Renal cortex interstitium (tissue), 11 donors: ENCODE measurements at regions not wholly inside any gene's neighbourhood (a gene's known extent, or its start where the extent isn't known, plus 50 kb on each side); places are given as distances from the start of the nearest gene placed in this dataset.
A peak's percentile ranks its signal among the peaks of the same experiment; 100 is the strongest.

Experiments used
- DNase-seq, 11 donors: peaks; one replicate each; pipeline ENCODE4 v3.0.0-alpha.2; 2013; ENCODE audit warnings: low read depth in 9 of 11, low spot score in 4 of 11; ENCODE audit errors: extremely low read depth in 1 of 11

DNA sequence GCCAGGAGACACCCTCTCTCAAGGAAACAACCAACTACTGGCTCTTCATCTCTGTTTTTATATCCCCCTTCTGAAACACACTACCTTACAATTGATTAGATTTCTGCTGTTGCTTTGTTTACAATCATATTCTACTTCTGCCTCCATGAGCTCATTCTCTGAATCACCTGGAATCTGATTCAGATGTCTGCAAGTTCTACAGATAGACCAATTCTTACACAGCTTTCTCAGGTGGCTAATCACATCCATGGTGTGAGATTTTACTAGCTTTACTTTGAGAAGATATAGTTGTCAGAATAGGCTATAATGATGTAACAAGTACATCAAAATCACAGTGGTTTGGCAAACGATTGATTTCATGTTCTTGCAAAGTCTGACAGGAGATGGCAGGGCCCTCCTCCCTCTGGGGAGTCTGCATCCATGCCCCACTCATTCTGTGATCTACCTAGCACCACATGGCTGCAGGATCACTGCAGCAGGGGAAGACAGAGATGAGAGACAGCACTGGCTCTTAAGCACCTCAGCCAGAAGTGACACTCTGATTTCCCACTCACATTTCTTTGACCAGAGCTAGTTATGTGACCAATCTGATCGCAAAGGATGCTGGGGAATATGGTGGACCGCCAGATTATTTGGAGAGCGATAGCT, 243.7 kb downstream of the FOXO1 start:
- DNase-seq, result no peak

DNA sequence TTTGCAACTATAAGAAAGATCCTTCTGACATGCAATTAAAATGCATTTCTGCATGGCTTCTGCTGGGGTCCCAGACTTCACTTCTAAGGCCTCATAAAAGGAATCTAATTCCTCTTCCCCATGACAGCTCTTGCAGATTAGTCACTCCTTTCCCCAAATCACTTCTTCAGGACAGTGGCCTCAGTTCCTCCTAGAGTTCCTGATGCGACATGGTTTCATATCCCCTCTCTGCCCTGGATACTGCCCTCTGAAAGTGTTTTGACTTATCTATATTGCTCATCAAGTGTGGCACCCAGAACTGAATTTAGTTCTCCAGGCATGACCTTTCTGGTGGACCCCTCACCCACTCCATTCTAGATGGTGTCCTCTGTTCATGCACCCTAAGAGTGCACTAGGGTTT, 238.1 kb downstream of the FOXO1 start:
- DNase-seq, result no peak

DNA sequence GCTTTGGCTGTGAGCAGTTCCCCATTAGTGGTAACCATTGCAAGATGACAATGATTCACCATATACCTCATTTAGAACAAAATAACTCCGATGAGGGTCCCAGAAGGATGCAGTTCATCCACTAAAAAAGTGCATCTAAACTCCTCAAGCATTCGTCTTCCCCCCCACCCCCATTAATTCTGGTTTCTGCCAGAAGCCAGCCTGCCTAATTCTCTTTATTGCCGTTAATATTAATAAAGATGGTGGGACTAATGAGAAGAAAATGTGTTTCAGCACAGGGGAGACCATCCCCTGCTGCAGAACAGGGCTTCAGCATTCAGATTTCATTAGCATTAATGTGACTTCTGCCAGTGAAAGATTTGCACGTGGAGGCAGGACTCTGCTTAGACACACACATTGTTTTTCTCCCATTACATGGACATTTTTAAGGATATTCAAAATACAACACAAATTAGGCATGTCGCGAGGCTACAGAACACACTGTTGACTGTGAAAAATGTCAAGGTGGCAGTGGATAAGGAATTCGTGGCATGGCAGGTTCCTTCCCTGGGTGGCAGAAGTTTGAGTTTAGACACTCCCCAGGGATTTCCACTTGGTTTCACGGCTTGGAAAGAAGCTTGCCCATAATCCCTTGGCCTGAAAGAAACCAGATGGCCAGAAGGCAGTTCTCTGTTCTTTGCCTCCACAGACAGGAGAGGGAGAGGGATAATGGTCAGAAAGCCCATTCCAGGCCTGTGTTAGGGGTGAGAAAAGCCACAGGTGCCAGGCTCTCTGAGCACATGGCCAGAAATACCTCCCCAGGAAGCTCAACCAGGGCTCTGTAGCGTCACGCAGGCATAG, 236.5 kb downstream of the FOXO1 start:
- DNase-seq, result no peak

DNA sequence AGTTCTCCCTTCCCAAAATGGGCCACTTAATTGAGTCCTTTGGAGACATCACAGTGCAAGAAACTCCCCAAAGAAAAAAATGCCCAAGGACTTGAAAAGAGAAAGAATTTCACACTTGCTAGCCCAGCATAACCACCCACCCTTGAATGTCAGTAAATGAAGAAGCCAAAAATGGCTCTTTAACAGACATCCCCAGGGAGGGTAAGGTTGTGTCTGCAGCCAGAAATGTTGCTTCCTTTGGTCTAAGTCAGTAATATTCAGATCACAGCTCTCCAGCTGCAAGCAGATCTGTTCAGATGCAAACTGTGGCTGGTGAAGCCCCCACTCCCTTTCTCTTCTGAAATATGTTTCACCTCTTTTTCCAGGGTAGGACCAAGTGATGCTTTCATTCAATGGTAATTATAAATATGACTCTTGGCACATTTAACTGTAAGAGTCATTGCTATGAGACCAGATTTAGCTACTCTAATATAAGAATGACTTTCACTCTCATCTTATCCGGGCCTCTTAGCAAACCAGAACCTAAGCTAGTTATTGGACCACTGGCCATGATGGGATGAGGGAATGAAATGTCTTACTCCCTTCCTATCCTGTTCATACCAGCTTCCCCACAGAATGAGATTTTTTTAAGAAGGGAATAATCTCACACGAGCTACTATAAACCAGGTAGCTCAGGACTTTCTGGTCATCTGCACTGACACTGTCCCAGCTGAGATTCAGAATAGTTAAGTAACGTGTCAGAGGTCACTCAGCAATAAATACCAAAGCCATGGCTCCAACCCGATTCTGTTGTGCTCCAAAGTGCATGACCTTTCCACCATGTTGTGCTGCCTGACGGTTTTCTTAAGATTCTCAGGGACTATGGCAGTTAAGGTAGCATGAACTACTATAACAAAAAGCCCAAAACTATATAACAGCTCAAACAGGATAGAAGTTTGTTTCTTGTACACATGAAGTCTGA, 234.1 kb downstream of the FOXO1 start:
- DNase-seq, result no peak

DNA sequence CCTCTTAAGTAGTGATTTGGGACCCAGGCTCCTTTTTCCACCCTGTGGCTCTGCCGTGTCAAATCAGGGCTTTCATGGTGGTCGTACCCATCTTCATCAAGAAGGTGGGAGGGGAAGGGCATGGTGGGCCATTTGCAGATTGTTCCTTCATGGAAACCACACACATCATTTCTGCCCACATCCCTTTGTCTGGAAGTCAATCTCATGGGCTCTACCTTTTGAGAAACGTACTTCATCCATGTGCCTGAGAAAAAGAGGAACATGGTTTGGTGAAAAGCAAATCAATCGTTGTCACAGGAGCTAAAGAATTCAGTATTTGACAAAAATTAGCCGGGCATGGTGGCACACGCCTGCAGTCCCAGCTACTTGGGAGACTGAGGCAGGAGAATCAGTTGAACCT, 233.4 kb downstream of the FOXO1 start:
- DNase-seq, result no peak

DNA sequence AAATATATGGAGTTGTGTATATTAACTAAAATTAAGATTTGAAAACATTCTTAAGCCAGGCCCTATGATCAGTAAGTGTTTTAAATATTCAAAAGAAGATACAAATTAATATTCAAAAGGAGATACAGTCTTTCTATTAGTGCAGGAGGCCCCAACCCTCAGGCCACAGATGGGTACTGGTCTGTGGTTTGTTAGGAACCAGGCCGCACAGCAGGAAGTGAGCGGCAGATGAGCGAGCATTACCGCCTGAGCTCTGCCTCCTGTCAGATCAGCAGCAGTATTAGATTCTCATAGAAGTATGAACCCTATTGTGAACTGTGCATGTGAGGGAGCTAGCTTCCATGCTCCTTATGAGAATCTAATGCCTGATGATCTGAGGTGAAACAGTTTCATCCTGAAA, 232.9 kb downstream of the FOXO1 start:
- no peak for DNase-seq

DNA sequence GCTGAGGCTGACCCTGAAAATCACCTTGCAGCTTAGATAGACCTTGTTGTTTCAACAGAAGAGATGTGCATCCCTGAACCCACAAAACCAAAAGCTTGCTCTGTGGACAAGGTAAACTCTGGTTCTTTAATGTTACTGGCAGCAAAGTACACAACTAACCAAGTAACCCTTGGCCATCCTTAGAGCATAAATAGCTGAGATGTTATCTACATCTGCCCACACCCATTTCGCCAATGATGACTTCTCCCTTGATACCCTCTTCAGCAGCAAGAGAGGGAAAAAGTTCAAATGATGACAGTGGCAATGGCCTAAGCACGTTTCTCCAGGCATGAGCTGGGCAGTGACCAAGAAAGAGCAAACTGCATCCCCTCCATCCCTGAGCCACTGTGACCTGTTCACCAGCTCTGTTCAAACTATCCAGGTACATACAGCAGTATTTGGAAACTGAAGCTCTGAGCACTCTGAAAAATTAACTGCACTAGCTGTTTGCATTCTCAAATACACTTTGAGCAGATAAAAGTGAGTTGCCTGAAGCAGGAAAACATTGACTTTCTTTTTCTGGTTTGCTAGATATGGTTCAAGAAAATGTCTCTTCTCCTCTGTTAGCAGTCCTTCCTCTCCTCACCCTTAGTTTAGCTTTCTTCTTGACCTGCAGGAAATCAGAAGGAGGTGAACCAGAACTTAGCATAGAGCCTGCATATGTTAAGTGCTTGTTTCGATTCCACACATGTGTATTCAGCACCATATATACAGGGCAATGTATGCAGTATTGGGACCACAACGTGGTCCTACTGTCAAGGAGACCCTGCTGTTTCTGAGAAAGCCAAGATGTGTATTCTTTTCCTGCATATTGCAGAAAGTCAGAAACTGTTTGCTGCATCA, 231.7 kb downstream of the FOXO1 start:
- DNase-seq, result no peak

DNA sequence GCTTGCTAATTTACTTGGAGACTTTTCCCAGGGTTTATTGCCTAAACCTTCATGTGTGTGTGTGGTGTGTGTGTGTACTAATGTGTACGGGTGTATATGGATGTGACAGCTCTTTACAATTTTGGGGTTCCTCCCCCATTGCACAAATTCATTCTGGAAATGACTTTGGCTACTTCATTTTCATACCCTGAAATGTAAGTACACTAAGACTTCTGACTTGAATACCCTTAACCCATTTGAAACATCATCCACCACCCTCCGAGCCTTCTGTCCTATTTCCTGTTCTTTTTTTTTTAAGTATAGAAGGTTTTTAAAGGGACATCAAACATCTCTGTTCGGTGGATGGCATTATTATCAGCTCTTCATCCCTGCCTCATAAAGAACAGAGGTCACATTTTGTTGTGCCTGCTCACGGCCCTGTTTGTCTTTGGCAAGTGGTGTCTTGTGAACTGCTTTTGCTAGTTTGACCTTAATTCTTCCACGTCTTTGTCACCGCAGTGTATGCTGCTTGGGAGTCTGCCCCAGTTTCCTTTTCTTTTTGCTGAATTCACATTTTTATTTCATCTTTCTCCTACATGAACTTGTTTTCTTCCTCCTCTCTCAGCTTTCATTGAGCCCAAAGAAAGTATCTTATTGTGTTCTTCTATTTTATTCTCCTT, 228.3 kb downstream of the FOXO1 start:
- no peak for DNase-seq

DNA sequence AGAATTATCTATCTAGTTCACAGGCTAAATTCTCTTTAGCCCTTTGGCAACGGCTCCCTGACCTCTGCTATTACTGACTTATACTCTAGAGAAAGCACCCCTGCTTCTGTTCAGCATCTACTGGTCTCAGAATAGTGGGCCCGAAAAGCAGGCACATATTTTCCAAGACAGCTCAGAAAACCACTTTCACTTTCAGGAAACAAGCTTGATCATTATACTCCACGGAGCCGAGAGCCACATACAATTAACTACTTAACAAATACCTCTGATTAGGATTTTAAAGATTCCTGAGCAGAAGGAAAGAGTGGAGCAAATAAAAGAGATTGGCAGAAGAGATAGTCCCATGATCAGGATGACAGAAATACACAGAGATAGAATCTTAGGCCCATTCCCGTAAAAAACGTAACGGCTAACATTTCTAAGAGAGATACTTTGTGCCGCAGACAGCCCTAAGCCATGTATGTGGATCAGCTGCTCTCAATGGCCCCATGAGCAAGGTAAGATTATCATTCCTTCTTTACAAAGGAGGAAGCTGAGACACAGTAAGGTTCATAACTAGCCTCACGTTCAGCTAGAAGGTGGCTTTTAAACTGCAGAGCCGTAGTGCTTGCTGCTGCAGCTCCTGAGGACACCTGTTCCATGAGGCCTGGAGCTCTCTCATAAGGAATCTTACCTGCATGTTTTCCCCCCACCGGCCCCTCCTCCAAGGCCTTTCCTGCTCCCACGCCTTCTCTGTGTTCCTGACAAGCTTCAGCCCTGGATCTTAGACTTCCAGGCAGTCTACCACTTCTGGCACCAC, 227.2 kb downstream of the FOXO1 start:
- no peak for DNase-seq

DNA sequence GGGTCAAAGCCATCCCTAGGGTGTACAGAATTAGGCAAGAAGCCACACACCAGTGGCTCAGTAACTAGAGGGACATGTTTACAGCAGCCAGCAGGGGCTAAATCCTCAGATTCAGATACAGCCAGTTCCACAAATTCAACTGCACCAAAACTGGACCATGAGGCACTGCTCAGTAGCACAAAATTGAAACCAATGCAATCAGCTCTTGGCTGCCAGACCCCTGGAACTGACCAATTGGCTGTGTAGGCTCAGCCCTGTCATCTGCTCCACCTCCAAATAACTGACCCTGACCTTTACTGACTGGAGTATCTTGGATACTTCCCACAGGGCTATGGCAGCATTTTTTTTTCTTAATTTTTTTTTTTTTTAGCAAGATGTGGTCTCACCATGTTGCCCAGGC, 226.5 kb downstream of the FOXO1 start:
- DNase-seq, result no peak

DNA sequence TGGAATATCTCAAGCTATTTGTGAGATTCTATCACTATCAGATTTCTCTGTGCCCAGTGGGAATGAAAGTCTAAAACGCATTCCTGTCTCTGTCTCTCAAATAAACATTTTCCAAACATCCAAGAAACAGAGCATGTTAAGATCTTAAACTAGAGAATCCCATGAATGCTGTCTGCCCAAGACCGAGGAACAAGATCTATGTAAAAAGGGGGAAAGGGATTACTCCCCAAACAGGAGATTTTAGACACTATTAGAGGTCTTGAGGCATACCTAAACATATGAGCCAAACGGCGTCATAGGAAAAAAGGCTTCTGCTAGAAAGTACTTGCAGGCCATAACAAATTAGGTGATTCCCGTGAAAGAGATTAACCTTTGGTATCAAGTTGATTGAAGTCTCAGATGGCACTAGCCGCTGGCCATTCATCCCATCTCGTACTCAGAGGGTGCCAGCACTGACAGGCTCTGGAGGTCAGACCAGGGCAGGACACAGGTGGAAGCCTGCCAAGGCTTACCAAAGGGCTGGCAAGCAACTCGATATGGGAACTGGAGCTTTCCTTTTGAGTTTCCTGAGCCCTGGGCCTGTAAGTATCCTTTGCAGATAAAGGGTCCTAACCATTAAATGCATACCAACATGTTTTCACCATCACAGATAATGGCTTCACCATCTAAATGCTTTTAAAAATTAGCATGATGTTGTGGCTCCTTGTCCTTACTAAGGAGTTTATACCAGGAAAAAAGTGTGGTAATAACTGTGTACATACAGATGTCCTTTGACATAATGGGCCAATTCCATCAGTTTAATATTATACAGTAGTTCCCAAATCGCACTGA, 225.2 kb downstream of the FOXO1 start:
- DNase-seq, result no peak

DNA sequence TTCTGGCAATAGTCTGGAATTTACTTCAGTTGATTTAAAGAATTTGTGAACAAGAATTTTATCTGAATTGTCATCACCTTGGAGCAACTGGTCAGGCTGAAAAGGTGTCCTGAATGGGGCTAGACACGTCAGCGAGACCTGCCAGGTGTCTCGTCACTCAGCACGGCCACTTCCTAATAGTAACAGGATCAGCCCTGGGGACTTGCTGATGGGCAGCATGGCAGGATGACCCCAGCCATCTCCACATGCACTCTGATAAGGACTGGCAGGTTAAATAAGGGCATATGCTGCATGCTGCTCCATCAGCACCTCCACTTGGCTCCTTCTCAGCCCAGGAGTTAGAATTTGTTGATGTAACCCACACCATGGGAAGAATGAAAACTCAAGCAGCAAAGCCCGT, 224.2 kb downstream of the FOXO1 start:
- no peak for DNase-seq

DNA sequence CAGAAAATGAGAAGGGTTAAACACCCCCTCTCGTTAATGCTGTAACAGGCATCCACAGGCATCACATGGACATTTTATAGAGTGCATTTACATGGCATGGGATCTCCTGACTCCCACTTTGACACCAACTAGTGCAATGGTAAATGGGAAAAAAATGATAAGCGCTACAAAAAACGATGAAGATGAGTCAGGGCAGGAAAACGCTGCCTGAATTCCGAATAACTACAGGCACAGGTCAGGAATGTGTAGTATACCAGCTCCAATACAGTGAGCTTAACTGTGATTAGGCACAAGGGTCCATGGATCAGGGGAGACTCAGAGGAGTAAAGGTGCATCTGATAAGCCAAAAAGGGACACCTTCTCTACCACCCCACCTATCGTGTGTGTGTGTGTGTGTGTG, 223.6 kb downstream of the FOXO1 start:
- DNase-seq, result no peak

DNA sequence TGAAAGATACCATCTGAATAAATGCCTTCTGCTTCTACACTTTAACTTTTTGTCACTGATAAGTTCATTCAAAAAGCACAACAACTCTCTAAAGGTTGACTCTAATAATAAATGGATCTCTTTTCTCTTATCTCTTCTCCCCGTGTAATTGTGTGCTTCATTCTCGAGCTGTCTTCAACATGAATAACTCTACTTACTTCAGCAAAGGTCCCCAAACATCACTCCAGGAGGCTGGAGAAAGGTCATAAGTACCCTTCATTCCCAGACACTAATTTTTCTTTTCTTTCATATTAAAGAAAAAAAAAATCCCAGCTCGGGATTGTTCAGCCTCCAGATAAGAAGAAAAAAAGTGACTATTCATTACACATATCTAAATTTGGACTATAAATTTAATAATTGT, 222.2 kb downstream of the FOXO1 start:
- no peak for DNase-seq

DNA sequence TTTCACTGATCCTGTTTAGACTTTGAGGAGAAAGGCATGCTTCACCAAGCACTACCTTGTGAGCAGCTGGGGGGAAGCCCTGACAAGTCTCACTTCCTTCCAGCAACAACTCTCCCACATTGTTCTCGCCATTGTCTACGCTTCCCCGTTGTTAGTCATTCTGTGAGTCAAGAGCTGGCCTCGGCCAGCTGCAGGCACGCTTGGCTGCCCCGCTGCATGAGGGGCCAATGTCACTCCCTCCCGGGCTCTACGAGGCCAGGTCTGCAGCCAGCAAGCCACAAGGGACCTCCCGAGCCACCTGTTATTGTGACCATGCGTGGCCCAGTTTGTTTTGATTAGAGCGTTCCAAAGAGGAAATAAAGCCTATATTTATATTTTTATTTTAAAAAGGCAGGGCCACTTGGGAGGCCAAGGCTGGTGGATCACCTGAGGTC, 220.9 kb downstream of the FOXO1 start:
- DNase-seq, result peak in 2 of 11 donors; percentile 11 to 12

DNA sequence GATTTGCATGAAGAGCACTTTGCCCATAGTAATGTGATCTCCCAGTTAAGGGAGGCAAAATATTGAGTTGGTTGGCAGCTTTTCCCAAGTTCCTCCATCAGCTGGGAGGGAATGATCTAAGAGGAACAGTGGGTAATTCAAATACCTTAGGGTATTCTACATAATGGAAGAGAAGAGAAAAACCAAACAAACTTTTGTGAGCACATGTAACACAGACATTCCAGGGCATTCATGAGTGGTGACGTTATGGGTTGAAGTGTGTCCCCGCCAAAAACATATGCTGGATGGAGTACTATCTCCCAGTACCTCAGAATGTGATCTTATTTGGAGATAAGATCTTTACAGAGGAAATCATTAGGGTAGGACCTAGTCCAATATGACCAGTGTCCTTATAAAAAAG, 220.1 kb downstream of the FOXO1 start:
- DNase-seq, result no peak

DNA sequence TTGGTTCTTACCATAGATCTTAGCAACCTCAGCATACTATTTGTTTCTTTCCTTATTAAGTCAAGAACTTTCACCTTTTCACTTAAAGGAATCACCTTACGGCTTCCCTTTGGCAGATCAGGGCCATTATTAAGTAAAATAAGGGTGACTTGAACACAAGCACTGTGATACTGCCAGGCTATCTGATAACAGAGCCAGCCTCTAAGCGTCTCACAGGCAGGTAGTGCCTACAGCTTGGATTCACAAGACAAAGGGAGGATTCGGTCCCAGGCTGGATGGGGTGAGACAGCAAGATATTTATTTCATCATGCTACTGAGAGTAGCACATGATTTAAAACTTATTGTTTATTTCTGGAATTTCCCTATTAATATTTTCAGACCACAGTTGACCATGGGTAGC, 218.6 kb downstream of the FOXO1 start:
- DNase-seq, result no peak
